ENCODE measurements at regions not wholly inside any gene's neighbourhood (a gene's known extent, or its start where the extent isn't known, plus 50 kb on each side); places are given as distances from the start of the nearest gene placed in this dataset.
"Not testable (repeated sequence)": the region's sequence is repeated elsewhere in the genome, so short reads cannot be mapped to it uniquely, and the experiment has no call there.

- no peak for DNase-seq (ENCODE audit: low read depth in 2 of 2)
Measured at GRCh38 chr16:24624102-24624501, 84.7 kb downstream of the RBBP6 start.

GRCh38 chr16:24626256-24626655 lies 86.9 kb downstream of the RBBP6 start:
- no peak for DNase-seq (ENCODE audit: low read depth in 2 of 2)

- no peak for DNase-seq (ENCODE audit: low read depth in 2 of 2)
Measured at GRCh38 chr16:24634919-24635318, 94.5 kb upstream of the TNRC6A start.

GRCh38 chr16:24635900-24636610 lies 93.4 kb upstream of the TNRC6A start:
- no peak for DNase-seq (ENCODE audit: low read depth in 2 of 2)

- no peak for DNase-seq (ENCODE audit: low read depth in 2 of 2)
Measured at GRCh38 chr16:24639769-24640168, 89.7 kb upstream of the TNRC6A start.

- no peak for DNase-seq (ENCODE audit: low read depth in 2 of 2)
Measured at GRCh38 chr16:24643489-24643888, 86.0 kb upstream of the TNRC6A start.

- no peak for DNase-seq (ENCODE audit: low read depth in 2 of 2)
Measured at GRCh38 chr16:24645739-24646645, 83.5 kb upstream of the TNRC6A start.

- DNase-seq (ENCODE audit: low read depth in 2 of 2) = no peak
Measured at GRCh38 chr16:24646646-24646995, 82.8 kb upstream of the TNRC6A start.

GRCh38 chr16:24652209-24652712 lies 77.2 kb upstream of the TNRC6A start:
- DNase-seq (ENCODE audit: low read depth in 2 of 2) = no peak

- DNase-seq (ENCODE audit: low read depth in 2 of 2) = no peak
Measured at GRCh38 chr16:24652803-24653202, 76.6 kb upstream of the TNRC6A start.

GRCh38 chr16:24653725-24654124 lies 75.7 kb upstream of the TNRC6A start:
- DNase-seq (ENCODE audit: low read depth in 2 of 2) = no peak

GRCh38 chr16:24665942-24666341 lies 63.5 kb upstream of the TNRC6A start:
- not testable (repeated sequence) for DNase-seq (ENCODE audit: low read depth in 2 of 2)

GRCh38 chr16:24667244-24667764 lies 62.1 kb upstream of the TNRC6A start:
- no peak for DNase-seq (ENCODE audit: low read depth in 2 of 2)

GRCh38 chr16:24668481-24669061 lies 60.9 kb upstream of the TNRC6A start:
- DNase-seq (ENCODE audit: low read depth in 2 of 2) = peak; percentile 27 to 47

- no peak for DNase-seq (ENCODE audit: low read depth in 2 of 2)
Measured at GRCh38 chr16:24670623-24671454, 58.6 kb upstream of the TNRC6A start.

- no peak for DNase-seq (ENCODE audit: low read depth in 2 of 2)
Measured at GRCh38 chr16:24671455-24671954, 57.9 kb upstream of the TNRC6A start.

GRCh38 chr16:24673155-24673554 lies 56.3 kb upstream of the TNRC6A start:
- DNase-seq (ENCODE audit: low read depth in 2 of 2) = no peak

- no peak for DNase-seq (ENCODE audit: low read depth in 2 of 2)
Measured at GRCh38 chr16:24674877-24675276, 54.6 kb upstream of the TNRC6A start.

- DNase-seq (ENCODE audit: low read depth in 2 of 2) = no peak
Measured at GRCh38 chr16:24677388-24677787, 52.1 kb upstream of the TNRC6A start.
